K562 (cell line): ENCODE measurements at regions not wholly inside any gene's neighbourhood (a gene's known extent, or its start where the extent isn't known, plus 50 kb on each side); places are given as distances from the start of the nearest gene placed in this dataset.

Source experiments
- ATAC-seq: fragments of 200-7000 bp; cut with Tn5 transposase; 3 replicates; pipeline ENCODE4 v1.9.1; 2020; ENCODE audit warnings: moderate library complexity
- BruUV-seq: library from RNA; stranded (reverse); fragments of 400-500 nt; replicated peaks from 2 replicates; lab custom pipeline; 2021; lab: Mats Ljungman, UMichigan
- CTCF ChIA-PET: fragments of 300-600 bp; formaldehyde crosslinking; extraction: SDS; loops from one replicate; lab custom pipeline; 2021; ENCODE audit warnings: low intra/inter-chr PET ratio; lab: Yijun Ruan, JAX
- POLR2A ChIA-PET: fragments of 300-600, 350-650 bp; sonication (Branson Sonifier 250); formaldehyde crosslinking; extraction: SDS; loops from one replicate; lab custom pipeline; 2021; ENCODE audit warnings: antibody characterized with exemption, inconsistent platforms; lab: Yijun Ruan, JAX
- DNase-seq, 4 experiments: peaks; one replicate each; pipeline versions ENCODE4 v3.0.0 to v3.0.0-alpha.2; 2011 to 2018; ENCODE audit warnings: low spot score in 3 of 4, mixed read lengths in 3 of 4; ENCODE audit errors: extremely low read depth in 1 of 4
- FAIRE-seq: peaks from 2 replicates; lab custom pipeline; 2011; peaks lifted over from hg19 to GRCh38; lab: Jason Lieb, UNC
- H2AFZ ChIP-seq: 2 replicates; pipeline ENCODE4 v1.6.0; 2011; ENCODE audit warnings: low read depth, low read length, control low read depth, inconsistent platforms
- H3K27ac ChIP-seq: fragments of 200-600 bp; 3 replicates; pipeline ENCODE4 v1.8.0; 2011; ENCODE audit warnings: low read depth, mild to moderate bottlenecking, control low read depth, inconsistent platforms, low read length, moderate library complexity, mixed read lengths; ENCODE audit errors: extremely low read depth
- H3K27me3 ChIP-seq, 2 experiments: fragments of 300-600 bp in 1 of 2; 2 replicates in 1 of 2; 3 replicates in 1 of 2; pipeline versions ENCODE4 v1.6.0 to v1.8.0; 2011; ENCODE audit warnings: inconsistent platforms in 2 of 2, low read length in 2 of 2, mild to moderate bottlenecking in 1 of 2, mixed read lengths in 1 of 2, moderate library complexity in 1 of 2; ENCODE audit not compliant: control insufficient read depth in 2 of 2, insufficient read depth in 2 of 2
- H3K36me3 ChIP-seq: fragments of 300-600 bp; 3 replicates; pipeline ENCODE4 v1.8.0; 2011; ENCODE audit warnings: mild to moderate bottlenecking, low read length, inconsistent platforms; ENCODE audit not compliant: control insufficient read depth, insufficient read depth
- H3K4me1 ChIP-seq, 2 experiments: fragments of 200-600 bp in 1 of 2; replicated peaks in 1 of 2; 2 replicates in 1 of 2; 3 replicates in 1 of 2; pipeline versions ENCODE4 v1.5.1 to v1.8.0; 2011; ENCODE audit warnings: inconsistent platforms in 2 of 2, low read length in 2 of 2, mild to moderate bottlenecking in 1 of 2, mixed read lengths in 1 of 2, moderate library complexity in 1 of 2; ENCODE audit not compliant: control insufficient read depth in 2 of 2, insufficient read depth in 2 of 2
- H3K4me2 ChIP-seq: 2 replicates; pipeline ENCODE4 v1.6.1; 2011; ENCODE audit warnings: low read length, control low read depth, inconsistent platforms, mixed read lengths; ENCODE audit not compliant: insufficient read depth
- H3K4me3 ChIP-seq: fragments of 200-600 bp; sonication (generic), shearing (Covaris generic); 2 replicates; pipeline ENCODE4 v1.5.1; 2016; ENCODE audit warnings: control low read depth, inconsistent platforms
- H3K79me2 ChIP-seq: fragments of 200-600 bp; 3 replicates; pipeline ENCODE4 v1.8.0; 2011; ENCODE audit warnings: low read length, inconsistent platforms; ENCODE audit not compliant: control insufficient read depth, insufficient read depth
- H3K9ac ChIP-seq, 2 experiments: 2 replicates each; pipeline versions ENCODE4 v1.6.0 to v1.6.1; 2011; ENCODE audit warnings: low read depth in 2 of 2, low read length in 2 of 2, control low read depth in 1 of 2, inconsistent platforms in 1 of 2, mild to moderate bottlenecking in 1 of 2, mixed read lengths in 1 of 2; ENCODE audit not compliant: insufficient read depth in 1 of 2
- H3K9me1 ChIP-seq: one replicate; pipeline ENCODE4 v1.6.0; 2011; ENCODE audit warnings: inconsistent platforms, mild to moderate bottlenecking, low read length, moderate library complexity; ENCODE audit not compliant: control insufficient read depth, insufficient read depth
- H3K9me3 ChIP-seq: replicated peaks from 2 replicates; pipeline ENCODE4 v1.5.1; 2011; ENCODE audit warnings: low read depth, low read length, inconsistent platforms; ENCODE audit not compliant: control insufficient read depth, insufficient read depth
- H4K20me1 ChIP-seq: replicated peaks from 2 replicates; pipeline ENCODE4 v1.6.1; 2011; ENCODE audit warnings: low read length, inconsistent platforms, mixed read lengths; ENCODE audit not compliant: control insufficient read depth, insufficient read depth
- AFF4 ChIP-seq: sonication (generic); formaldehyde crosslinking; IDR thresholded peaks from 2 replicates; pipeline ENCODE4 v1.8.0; 2023; ENCODE audit warnings: mild to moderate bottlenecking, missing genetic modification reagents
- CTBP1 ChIP-seq: fragments of 450-650 bp; IDR thresholded peaks from 2 replicates; pipeline ENCODE4 v1.6.1; 2016; ENCODE audit warnings: borderline replicate concordance
- GABPA ChIP-seq: fragments of 200-800 bp; sonication (Bioruptor generic); conservative IDR thresholded peaks from 2 replicates; pipeline ENCODE4 v1.6.1; 2016; ENCODE audit warnings: low read depth, missing genetic modification characterization, missing compliant biosample characterization
- NCOA6 ChIP-seq: fragments of 450-650 bp; IDR thresholded peaks from 2 replicates; pipeline ENCODE4 v1.6.1; 2017; ENCODE audit warnings: mild to moderate bottlenecking
- TARDBP ChIP-seq: fragments of 450-650 bp; IDR thresholded peaks from 2 replicates; pipeline ENCODE4 v1.6.1; 2016
- WGBS: fragments of 100-300 bp; shearing (Covaris generic); methylation state at CpG from one replicate; pipeline ENCODE4 v1.1.6; 2016; ENCODE audit warnings: low coverage, mixed read lengths; ENCODE audit not compliant: insufficient coverage; ENCODE audit errors: missing lambda C conversion rate; 5-methylcytosine and 5-hydroxymethylcytosine counted together
- in situ Hi-C: fragments of 300-500 bp; cut with MboI; formaldehyde crosslinking; loops from 4 replicates; pipeline ENCODE4 v1.15.0; 2018; ENCODE audit warnings: inconsistent platforms, mixed read lengths
- intact Hi-C: fragments of 100-400 bp; cut with micrococcal nuclease; formaldehyde crosslinking; loops from 2 replicates; pipeline ENCODE4 v1.14.2; 2022
- TF ChIP-seq, protein P1 (sequence below), 3 experiments: fragments of 200-800 bp in 1 of 3; fragments of 250-450 bp in 1 of 3; fragments of 450-650 bp in 1 of 3; sonication (Bioruptor Pico) in 1 of 3; sonication (Bioruptor generic) in 1 of 3; formaldehyde crosslinking in 1 of 3; IDR thresholded peaks; 2 replicates each; pipeline versions ENCODE4 v1.6.1 to v1.8.0; 2016 to 2022; ENCODE audit warnings: mild to moderate bottlenecking in 2 of 3, missing genetic modification characterization in 2 of 3, missing compliant biosample characterization in 1 of 3, moderate library complexity in 1 of 3
- TF ChIP-seq, protein P2 (sequence below), 2 experiments: fragments of 450-650 bp in 1 of 2; IDR thresholded peaks; 2 replicates each; pipeline ENCODE4 v1.6.1; 2011 to 2017; ENCODE audit warnings: low read depth in 2 of 2, antibody characterized with exemption in 1 of 2, borderline replicate concordance in 1 of 2, low read length in 1 of 2, mild to moderate bottlenecking in 1 of 2, mixed read lengths in 1 of 2; ENCODE audit not compliant: control insufficient read depth in 1 of 2

GRCh38 chr2:217219164-217219520 lies 359.3 kb upstream of the TNP1 start (continued):
- TF ChIP-seq, protein P1, sequence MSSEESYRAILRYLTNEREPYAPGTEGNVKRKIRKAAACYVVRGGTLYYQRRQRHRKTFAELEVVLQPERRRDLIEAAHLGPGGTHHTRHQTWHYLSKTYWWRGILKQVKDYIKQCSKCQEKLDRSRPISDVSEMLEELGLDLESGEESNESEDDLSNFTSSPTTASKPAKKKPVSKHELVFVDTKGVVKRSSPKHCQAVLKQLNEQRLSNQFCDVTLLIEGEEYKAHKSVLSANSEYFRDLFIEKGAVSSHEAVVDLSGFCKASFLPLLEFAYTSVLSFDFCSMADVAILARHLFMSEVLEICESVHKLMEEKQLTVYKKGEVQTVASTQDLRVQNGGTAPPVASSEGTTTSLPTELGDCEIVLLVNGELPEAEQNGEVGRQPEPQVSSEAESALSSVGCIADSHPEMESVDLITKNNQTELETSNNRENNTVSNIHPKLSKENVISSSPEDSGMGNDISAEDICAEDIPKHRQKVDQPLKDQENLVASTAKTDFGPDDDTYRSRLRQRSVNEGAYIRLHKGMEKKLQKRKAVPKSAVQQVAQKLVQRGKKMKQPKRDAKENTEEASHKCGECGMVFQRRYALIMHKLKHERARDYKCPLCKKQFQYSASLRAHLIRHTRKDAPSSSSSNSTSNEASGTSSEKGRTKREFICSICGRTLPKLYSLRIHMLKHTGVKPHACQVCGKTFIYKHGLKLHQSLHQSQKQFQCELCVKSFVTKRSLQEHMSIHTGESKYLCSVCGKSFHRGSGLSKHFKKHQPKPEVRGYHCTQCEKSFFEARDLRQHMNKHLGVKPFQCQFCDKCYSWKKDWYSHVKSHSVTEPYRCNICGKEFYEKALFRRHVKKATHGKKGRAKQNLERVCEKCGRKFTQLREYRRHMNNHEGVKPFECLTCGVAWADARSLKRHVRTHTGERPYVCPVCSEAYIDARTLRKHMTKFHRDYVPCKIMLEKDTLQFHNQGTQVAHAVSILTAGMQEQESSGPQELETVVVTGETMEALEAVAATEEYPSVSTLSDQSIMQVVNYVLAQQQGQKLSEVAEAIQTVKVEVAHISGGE (CRISPR knock-in tag; IDR thresholded peaks at IDR 0.05): peak in 1 of 3 experiments; percentile 15; a peak in 1 of 6 replicates
- TF ChIP-seq CTBP1 (0 out of 2 replicates have a peak, but pooled peaks have one; percentile 0), GABPA (peak; percentile 17; the same call in 1 of the 2 replicates)

DNA sequence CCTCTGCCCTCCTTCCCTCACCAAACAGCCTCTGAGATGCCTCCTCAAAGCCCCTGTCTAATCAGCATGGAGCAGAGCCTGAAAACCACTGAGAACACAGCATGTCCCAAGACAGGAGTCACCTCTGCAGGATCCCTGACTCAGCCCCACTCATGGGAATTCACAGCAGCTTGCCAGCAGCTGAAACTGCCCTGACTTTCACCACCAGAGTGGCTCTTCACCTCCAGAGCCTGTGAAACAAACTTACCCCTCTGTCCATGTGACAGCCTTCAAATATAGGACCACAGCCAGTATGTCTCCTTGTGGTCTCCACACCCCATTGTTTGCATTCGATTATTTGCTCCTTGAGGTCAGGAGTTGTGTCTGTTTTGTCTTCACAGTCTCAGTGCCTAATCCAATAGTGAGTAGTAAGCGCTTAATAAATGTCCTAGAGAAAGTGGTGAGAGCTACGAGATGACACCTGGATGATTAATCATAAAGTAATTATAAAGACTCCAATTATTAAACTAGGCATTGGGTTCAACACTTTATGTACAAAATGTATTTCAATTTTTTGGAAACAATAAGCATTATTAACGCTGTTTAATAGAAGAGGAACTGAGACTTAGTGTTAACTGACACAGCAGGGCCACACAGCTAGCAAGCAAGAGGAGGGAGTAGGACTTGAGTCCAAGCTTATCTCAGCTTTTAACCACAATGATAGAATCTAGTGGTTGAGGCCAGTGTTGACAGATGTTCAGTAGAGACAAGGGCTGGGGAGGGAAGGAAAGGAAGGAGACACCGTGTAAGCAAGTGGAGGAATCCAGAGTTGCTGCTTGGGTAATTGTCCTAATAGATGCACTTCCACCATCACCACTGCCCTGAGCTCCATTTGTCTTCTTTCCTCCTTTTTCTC lies 358.7 kb upstream of the TNP1 start:
- Histone ChIP-seq H3K4me1 (peaks cover 0 to 9% of the 10 kb centered on the region in 2 experiments), H4K20me1 (no peaks in the 10 kb centered on the region), H3K4me2 (peak overlapping the region; percentile 41; the same call in 1 of the 2 replicates), H3K36me3 (no peaks in the 10 kb centered on the region), H3K79me2 (no peaks in the 10 kb centered on the region), H3K9ac (peak overlapping the region in 1 of 2 experiments; percentile 8; a peak in 1 of 4 replicates), H3K27ac (no peak overlapping the region; the same call in 2 of the 3 replicates), H3K4me3 (no peak overlapping the region), H2AFZ (0 out of 2 replicates have a peak overlapping the region, but pooled peaks have one; percentile 16), H3K9me1 (no peaks in the 10 kb centered on the region), H3K9me3 (no peaks in the 10 kb centered on the region), H3K27me3 (no peaks in the 10 kb centered on the region)
- in situ Hi-C loops: no loop called here
- peak; percentile 47 for ATAC-seq
- no TSS peak for BruUV-seq
- ChIA-PET CTCF (no interaction called here), POLR2A (no interaction called here)
- intact Hi-C loops: no loop called here
- DNase-seq: peak; percentile 8 to 49 (median 14)
- WGBS: 7% methylated on average over 5 of the region's 5 CpGs
- peak; percentile 77 for FAIRE-seq
- TF ChIP-seq, protein P2, sequence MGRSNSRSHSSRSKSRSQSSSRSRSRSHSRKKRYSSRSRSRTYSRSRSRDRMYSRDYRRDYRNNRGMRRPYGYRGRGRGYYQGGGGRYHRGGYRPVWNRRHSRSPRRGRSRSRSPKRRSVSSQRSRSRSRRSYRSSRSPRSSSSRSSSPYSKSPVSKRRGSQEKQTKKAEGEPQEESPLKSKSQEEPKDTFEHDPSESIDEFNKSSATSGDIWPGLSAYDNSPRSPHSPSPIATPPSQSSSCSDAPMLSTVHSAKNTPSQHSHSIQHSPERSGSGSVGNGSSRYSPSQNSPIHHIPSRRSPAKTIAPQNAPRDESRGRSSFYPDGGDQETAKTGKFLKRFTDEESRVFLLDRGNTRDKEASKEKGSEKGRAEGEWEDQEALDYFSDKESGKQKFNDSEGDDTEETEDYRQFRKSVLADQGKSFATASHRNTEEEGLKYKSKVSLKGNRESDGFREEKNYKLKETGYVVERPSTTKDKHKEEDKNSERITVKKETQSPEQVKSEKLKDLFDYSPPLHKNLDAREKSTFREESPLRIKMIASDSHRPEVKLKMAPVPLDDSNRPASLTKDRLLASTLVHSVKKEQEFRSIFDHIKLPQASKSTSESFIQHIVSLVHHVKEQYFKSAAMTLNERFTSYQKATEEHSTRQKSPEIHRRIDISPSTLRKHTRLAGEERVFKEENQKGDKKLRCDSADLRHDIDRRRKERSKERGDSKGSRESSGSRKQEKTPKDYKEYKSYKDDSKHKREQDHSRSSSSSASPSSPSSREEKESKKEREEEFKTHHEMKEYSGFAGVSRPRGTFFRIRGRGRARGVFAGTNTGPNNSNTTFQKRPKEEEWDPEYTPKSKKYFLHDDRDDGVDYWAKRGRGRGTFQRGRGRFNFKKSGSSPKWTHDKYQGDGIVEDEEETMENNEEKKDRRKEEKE (IDR thresholded peaks at IDR 0.05; ENCODE audit: borderline replicate concordance in 1 of 2, control insufficient read depth in 1 of 2, low read depth in 2 of 2, low read length in 1 of 2): no peak
- TF ChIP-seq TARDBP (no peak), NCOA6 (no peak), AFF4 (CRISPR knock-in tag) (no peak)
